ENCODE measurements at regions not wholly inside any gene's neighbourhood (a gene's known extent, or its start where the extent isn't known, plus 50 kb on each side); places are given as distances from the start of the nearest gene placed in this dataset.
"Not testable (repeated sequence)": the region's sequence is repeated elsewhere in the genome, so short reads cannot be mapped to it uniquely, and the experiment has no call there.

GRCh38 chr5:62214701-62215100, 91.3 kb upstream of the KIF2A start:
- no peaks in the 10 kb centered on the region for H3K4me1 ChIP-seq (ENCODE audit: control insufficient read depth in 4 of 4, insufficient read depth in 4 of 4, low read length in 3 of 4)
- no peak overlapping the region for H3K9ac ChIP-seq (ENCODE audit: low read depth in 1 of 2, low read length in 2 of 2)
- no peaks in the 10 kb centered on the region for H3K27me3 ChIP-seq (ENCODE audit: control insufficient read depth in 4 of 4, insufficient read depth in 4 of 4, low read length in 3 of 4)
- H3K27ac ChIP-seq (ENCODE audit: low read depth in 1 of 2, low read length in 2 of 2), result no peak overlapping the region
- TF ChIP-seq ATF3 (IDR thresholded peaks at IDR 0.05), result no peak
- no peak for TF ChIP-seq HNF4G (IDR thresholded peaks at IDR 0.05)
- TF ChIP-seq TAF1 (conservative IDR thresholded peaks at IDR 0.05), result no peak
- TF ChIP-seq REST (IDR thresholded peaks at IDR 0.05), result no peak
- no peak overlapping the region for H3K4me3 ChIP-seq (ENCODE audit: low read depth in 1 of 3, low read length in 3 of 3)
- no peaks in the 10 kb centered on the region for H3K36me3 ChIP-seq (ENCODE audit: control insufficient read depth in 4 of 4, insufficient read depth in 3 of 4, low read depth in 1 of 4, low read length in 3 of 4)
- WGBS, result 86% methylated on average over 2 of the region's 2 CpGs
- no peaks in the 10 kb centered on the region for H3K9me3 ChIP-seq (ENCODE audit: control insufficient read depth in 4 of 4, low read length in 3 of 4)
- DNase-seq (ENCODE audit: low spot score), result no peak

GRCh38 chr5:62216603-62217002, 89.4 kb upstream of the KIF2A start:
- not testable (repeated sequence) for H3K36me3 ChIP-seq (ENCODE audit: control insufficient read depth in 4 of 4, insufficient read depth in 3 of 4, low read depth in 1 of 4, low read length in 3 of 4); H3K9ac ChIP-seq (ENCODE audit: low read depth in 1 of 2, low read length in 2 of 2); H3K27ac ChIP-seq (ENCODE audit: low read depth in 1 of 2, low read length in 2 of 2); H3K4me3 ChIP-seq (ENCODE audit: low read depth in 1 of 3, low read length in 3 of 3); H3K9me3 ChIP-seq (ENCODE audit: control insufficient read depth in 4 of 4, low read length in 3 of 4); H3K4me1 ChIP-seq (ENCODE audit: control insufficient read depth in 4 of 4, insufficient read depth in 4 of 4, low read length in 3 of 4); H3K27me3 ChIP-seq (ENCODE audit: control insufficient read depth in 4 of 4, insufficient read depth in 4 of 4, low read length in 3 of 4); DNase-seq (ENCODE audit: low spot score)
- WGBS, result 70% methylated on average over 4 of the region's 5 CpGs

- not testable (repeated sequence) for DNase-seq (ENCODE audit: low spot score); H3K9ac ChIP-seq (ENCODE audit: low read depth in 1 of 2, low read length in 2 of 2); H3K4me1 ChIP-seq (ENCODE audit: control insufficient read depth in 4 of 4, insufficient read depth in 4 of 4, low read length in 3 of 4); H3K36me3 ChIP-seq (ENCODE audit: control insufficient read depth in 4 of 4, insufficient read depth in 3 of 4, low read depth in 1 of 4, low read length in 3 of 4); H3K9me3 ChIP-seq (ENCODE audit: control insufficient read depth in 4 of 4, low read length in 3 of 4); H3K27ac ChIP-seq (ENCODE audit: low read depth in 1 of 2, low read length in 2 of 2); H3K27me3 ChIP-seq (ENCODE audit: control insufficient read depth in 4 of 4, insufficient read depth in 4 of 4, low read length in 3 of 4); H3K4me3 ChIP-seq (ENCODE audit: low read depth in 1 of 3, low read length in 3 of 3)
- 77% methylated on average over 1 of the region's 1 CpG for WGBS
Measured at GRCh38 chr5:62217095-62217494, 88.9 kb upstream of the KIF2A start.

- not testable (repeated sequence) for H3K27ac ChIP-seq (ENCODE audit: low read depth in 1 of 2, low read length in 2 of 2); H3K9me3 ChIP-seq (ENCODE audit: control insufficient read depth in 4 of 4, low read length in 3 of 4); DNase-seq (ENCODE audit: low spot score); H3K27me3 ChIP-seq (ENCODE audit: control insufficient read depth in 4 of 4, insufficient read depth in 4 of 4, low read length in 3 of 4); H3K36me3 ChIP-seq (ENCODE audit: control insufficient read depth in 4 of 4, insufficient read depth in 3 of 4, low read depth in 1 of 4, low read length in 3 of 4); H3K9ac ChIP-seq (ENCODE audit: low read depth in 1 of 2, low read length in 2 of 2); H3K4me3 ChIP-seq (ENCODE audit: low read depth in 1 of 3, low read length in 3 of 3); H3K4me1 ChIP-seq (ENCODE audit: control insufficient read depth in 4 of 4, insufficient read depth in 4 of 4, low read length in 3 of 4)
- 61% methylated on average over 3 of the region's 3 CpGs for WGBS
Measured at GRCh38 chr5:62218860-62219259, 87.1 kb upstream of the KIF2A start.

- not testable (repeated sequence) for H3K4me3 ChIP-seq (ENCODE audit: low read depth in 1 of 3, low read length in 3 of 3); H3K36me3 ChIP-seq (ENCODE audit: control insufficient read depth in 4 of 4, insufficient read depth in 3 of 4, low read depth in 1 of 4, low read length in 3 of 4); H3K9me3 ChIP-seq (ENCODE audit: control insufficient read depth in 4 of 4, low read length in 3 of 4); H3K27ac ChIP-seq (ENCODE audit: low read depth in 1 of 2, low read length in 2 of 2); H3K4me1 ChIP-seq (ENCODE audit: control insufficient read depth in 4 of 4, insufficient read depth in 4 of 4, low read length in 3 of 4); H3K27me3 ChIP-seq (ENCODE audit: control insufficient read depth in 4 of 4, insufficient read depth in 4 of 4, low read length in 3 of 4); DNase-seq (ENCODE audit: low spot score); H3K9ac ChIP-seq (ENCODE audit: low read depth in 1 of 2, low read length in 2 of 2)
- 69% methylated on average over 5 of the region's 5 CpGs for WGBS
Measured at GRCh38 chr5:62221881-62222280, 84.1 kb upstream of the KIF2A start.

- H3K9ac ChIP-seq (ENCODE audit: low read depth in 1 of 2, low read length in 2 of 2); DNase-seq (ENCODE audit: low spot score); H3K4me3 ChIP-seq (ENCODE audit: low read depth in 1 of 3, low read length in 3 of 3); H3K36me3 ChIP-seq (ENCODE audit: control insufficient read depth in 4 of 4, insufficient read depth in 3 of 4, low read depth in 1 of 4, low read length in 3 of 4); H3K27ac ChIP-seq (ENCODE audit: low read depth in 1 of 2, low read length in 2 of 2); H3K4me1 ChIP-seq (ENCODE audit: control insufficient read depth in 4 of 4, insufficient read depth in 4 of 4, low read length in 3 of 4); H3K9me3 ChIP-seq (ENCODE audit: control insufficient read depth in 4 of 4, low read length in 3 of 4); H3K27me3 ChIP-seq (ENCODE audit: control insufficient read depth in 4 of 4, insufficient read depth in 4 of 4, low read length in 3 of 4): not testable (repeated sequence)
- WGBS, result 33% methylated on average over 2 of the region's 2 CpGs
Measured at GRCh38 chr5:62222305-62222704, 83.7 kb upstream of the KIF2A start.
